NB4 (cell line): ENCODE measurements at regions not wholly inside any gene's neighbourhood (a gene's known extent, or its start where the extent isn't known, plus 50 kb on each side); places are given as distances from the start of the nearest gene placed in this dataset.

Experiments used
- MYC ChIP-seq: IDR thresholded peaks from 2 replicates; pipeline ENCODE4 v1.6.1; 2011; ENCODE audit warnings: low read depth, low read length
- POLR2A ChIP-seq: IDR thresholded peaks from 2 replicates; pipeline ENCODE4 v1.6.1; 2011; ENCODE audit warnings: mild to moderate bottlenecking; ENCODE audit not compliant: insufficient read length; ENCODE audit errors: extremely low read depth
- TF ChIP-seq, protein P1 (sequence below): IDR thresholded peaks from one replicate; pipeline ENCODE4 v1.5.1; 2012; ENCODE audit warnings: low read depth, low read length
- TF ChIP-seq, protein P2 (sequence below): IDR thresholded peaks from 2 replicates; pipeline ENCODE4 v1.6.1; 2011; ENCODE audit warnings: low read depth, low read length

DNA sequence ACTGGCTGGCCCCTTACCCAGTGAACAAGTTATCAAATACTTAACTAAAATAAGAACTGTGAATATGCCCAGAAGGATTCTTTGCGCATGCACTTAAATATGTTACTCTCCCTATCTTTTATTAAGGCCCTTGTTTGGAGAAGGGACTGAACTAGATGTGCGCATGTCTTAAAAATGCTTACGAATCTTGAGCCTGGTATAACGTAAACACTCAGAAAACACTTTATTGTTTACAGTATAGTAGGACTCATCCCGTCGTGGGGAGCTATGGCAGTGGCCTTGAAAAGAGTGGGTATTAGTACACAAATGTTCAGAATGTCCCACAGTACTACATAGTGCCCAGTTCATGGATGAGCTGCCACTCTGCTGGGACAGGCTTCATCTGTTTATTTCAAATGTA, 75.9 kb upstream of the MAP4K3 start:
- TF ChIP-seq, protein P1, sequence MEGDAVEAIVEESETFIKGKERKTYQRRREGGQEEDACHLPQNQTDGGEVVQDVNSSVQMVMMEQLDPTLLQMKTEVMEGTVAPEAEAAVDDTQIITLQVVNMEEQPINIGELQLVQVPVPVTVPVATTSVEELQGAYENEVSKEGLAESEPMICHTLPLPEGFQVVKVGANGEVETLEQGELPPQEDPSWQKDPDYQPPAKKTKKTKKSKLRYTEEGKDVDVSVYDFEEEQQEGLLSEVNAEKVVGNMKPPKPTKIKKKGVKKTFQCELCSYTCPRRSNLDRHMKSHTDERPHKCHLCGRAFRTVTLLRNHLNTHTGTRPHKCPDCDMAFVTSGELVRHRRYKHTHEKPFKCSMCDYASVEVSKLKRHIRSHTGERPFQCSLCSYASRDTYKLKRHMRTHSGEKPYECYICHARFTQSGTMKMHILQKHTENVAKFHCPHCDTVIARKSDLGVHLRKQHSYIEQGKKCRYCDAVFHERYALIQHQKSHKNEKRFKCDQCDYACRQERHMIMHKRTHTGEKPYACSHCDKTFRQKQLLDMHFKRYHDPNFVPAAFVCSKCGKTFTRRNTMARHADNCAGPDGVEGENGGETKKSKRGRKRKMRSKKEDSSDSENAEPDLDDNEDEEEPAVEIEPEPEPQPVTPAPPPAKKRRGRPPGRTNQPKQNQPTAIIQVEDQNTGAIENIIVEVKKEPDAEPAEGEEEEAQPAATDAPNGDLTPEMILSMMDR = no peak
- TF ChIP-seq POLR2A (no peak), MYC (no peak)
- TF ChIP-seq, protein P2, sequence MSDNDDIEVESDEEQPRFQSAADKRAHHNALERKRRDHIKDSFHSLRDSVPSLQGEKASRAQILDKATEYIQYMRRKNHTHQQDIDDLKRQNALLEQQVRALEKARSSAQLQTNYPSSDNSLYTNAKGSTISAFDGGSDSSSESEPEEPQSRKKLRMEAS = no peak
